GM21723 (cell line): ENCODE measurements at regions not wholly inside any gene's neighbourhood (a gene's known extent, or its start where the extent isn't known, plus 50 kb on each side); places are given as distances from the start of the nearest gene placed in this dataset.

Experiments used
- ATAC-seq: cut with Tn5 transposase; IDR thresholded peaks from one replicate; pipeline ENCODE4 v1.9.1; 2021; ENCODE audit warnings: mild to moderate bottlenecking, moderate library complexity; ENCODE audit not compliant: unreplicated experiment

- no peak for ATAC-seq
These were observed 70.1 kb upstream of the SLCO3A1 start for GRCh38 chr15:91783451-91783850.

GRCh38 chr15:91784973-91785709, 68.4 kb upstream of the SLCO3A1 start:
- ATAC-seq, result no peak

DNA sequence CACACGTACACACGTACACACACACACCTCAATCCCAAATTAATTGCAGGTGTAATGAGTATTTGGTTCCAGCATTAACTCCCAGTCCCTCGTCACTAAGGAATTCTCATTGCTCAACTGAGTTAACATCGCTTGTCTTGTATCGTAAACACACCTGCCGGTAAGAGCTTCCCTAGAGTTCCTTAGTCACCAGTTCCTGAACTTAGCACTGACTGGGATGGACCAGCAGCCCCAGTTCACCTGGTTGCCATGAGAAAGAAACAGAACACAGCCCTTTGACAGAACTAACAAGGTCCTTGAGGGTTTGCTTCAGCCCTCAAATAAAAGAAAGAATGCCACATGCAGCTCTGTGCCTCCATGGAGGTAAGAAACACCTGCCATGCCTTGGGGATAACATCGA, 66.3 kb upstream of the SLCO3A1 start:
- ATAC-seq, result no peak

- ATAC-seq, result no peak
These were observed 64.4 kb upstream of the SLCO3A1 start for GRCh38 chr15:91789136-91789535.

DNA sequence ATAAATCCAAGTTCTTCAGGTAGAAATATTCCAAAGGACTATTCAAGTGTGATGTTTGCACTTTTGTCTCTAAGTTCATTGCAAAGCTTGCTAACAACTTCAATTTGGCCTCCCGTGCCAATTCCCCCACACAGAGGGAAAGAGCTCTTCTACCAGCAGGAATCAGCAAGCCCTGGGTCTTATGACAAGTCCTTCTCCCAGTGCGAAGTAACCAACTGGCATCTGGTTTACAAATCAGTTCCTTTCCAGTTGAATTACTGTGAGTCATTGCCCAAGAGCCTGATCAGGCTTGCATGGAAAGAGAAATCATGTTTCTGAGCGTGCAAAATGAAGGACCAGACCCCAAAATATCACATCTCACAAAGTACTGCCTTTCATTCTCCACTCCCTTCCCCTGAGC, 62.7 kb upstream of the SLCO3A1 start:
- ATAC-seq, result no peak

- ATAC-seq, result no peak
These were observed 59.7 kb upstream of the SLCO3A1 start for GRCh38 chr15:91793771-91794170.

- ATAC-seq, result no peak
These were observed 58.3 kb upstream of the SLCO3A1 start for GRCh38 chr15:91795235-91795634.

DNA sequence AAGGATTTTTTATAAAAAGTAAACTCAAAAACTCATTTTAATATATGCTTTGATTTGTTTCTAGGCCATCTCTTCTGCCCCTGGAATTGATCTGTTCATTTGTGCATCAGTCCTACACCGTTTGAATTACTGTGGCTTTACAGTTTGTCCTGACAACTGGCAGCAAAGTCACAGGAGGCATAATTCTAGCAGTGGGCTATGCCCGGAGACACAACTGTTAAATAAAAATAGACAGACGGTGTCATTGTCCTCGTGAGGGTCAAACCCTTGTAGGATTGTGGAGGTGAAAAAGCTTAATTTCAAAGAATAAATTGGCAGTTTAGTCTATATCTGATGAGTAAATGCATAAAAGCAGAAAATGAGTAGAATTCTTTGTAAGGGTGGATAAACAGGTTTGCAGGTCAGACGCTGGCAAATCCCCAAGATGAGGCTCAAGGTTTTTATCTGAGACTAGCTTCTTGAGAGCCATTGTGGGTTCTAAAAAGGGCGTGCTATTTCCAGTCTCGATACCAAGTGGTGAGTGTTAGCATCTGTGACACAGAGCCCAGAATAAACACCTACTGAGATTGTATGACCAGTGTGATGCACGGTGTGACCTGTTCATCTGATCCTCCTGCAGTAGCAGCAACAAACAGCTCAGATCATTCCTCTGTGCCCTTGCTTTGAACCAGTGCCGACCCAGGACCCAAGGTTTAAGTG, 51.5 kb upstream of the SLCO3A1 start:
- ATAC-seq, result no peak

GRCh38 chr15:91803260-91803659, 50.2 kb upstream of the SLCO3A1 start:
- no peak for ATAC-seq
